HG03108 (cell line): ENCODE measurements at regions not wholly inside any gene's neighbourhood (a gene's known extent, or its start where the extent isn't known, plus 50 kb on each side); places are given as distances from the start of the nearest gene placed in this dataset.

Source experiments
- ATAC-seq: cut with Tn5 transposase; IDR thresholded peaks from one replicate; pipeline ENCODE4 v1.9.1; 2021; ENCODE audit warnings: moderate library complexity; ENCODE audit not compliant: unreplicated experiment

GRCh38 chr2:234286956-234287355 lies 209.9 kb downstream of the ARL4C start:
- no peak for ATAC-seq

- ATAC-seq = no peak
Observed at GRCh38 chr2:234286118-234286598, 210.7 kb downstream of the ARL4C start.

- no peak for ATAC-seq
Observed at GRCh38 chr2:234285541-234285940, 211.3 kb downstream of the ARL4C start.

- ATAC-seq = no peak
Observed at GRCh38 chr2:234279637-234280036, 217.2 kb downstream of the ARL4C start.

GRCh38 chr2:234278556-234279255 lies 218.2 kb downstream of the ARL4C start:
- ATAC-seq = no peak

GRCh38 chr2:234275515-234275914 lies 221.4 kb downstream of the ARL4C start:
- ATAC-seq = no peak

GRCh38 chr2:234273887-234274584 lies 222.8 kb downstream of the ARL4C start:
- no peak for ATAC-seq

GRCh38 chr2:234272069-234272850 lies 221.8 kb downstream of the SPP2 start:
- no peak for ATAC-seq

GRCh38 chr2:234271338-234271737 lies 220.8 kb downstream of the SPP2 start:
- ATAC-seq = no peak

GRCh38 chr2:234269769-234270204 lies 219.3 kb downstream of the SPP2 start:
- ATAC-seq = no peak

- ATAC-seq = no peak
Observed at GRCh38 chr2:234267534-234267933, 217.0 kb downstream of the SPP2 start.

- no peak for ATAC-seq
Observed at GRCh38 chr2:234266952-234267351, 216.4 kb downstream of the SPP2 start.

GRCh38 chr2:234265206-234265605 lies 214.7 kb downstream of the SPP2 start:
- no peak for ATAC-seq

GRCh38 chr2:234261736-234262135 lies 211.2 kb downstream of the SPP2 start:
- no peak for ATAC-seq

- no peak for ATAC-seq
Observed at GRCh38 chr2:234259440-234259839, 208.9 kb downstream of the SPP2 start.

GRCh38 chr2:234258562-234259141 lies 208.2 kb downstream of the SPP2 start:
- no peak for ATAC-seq

- ATAC-seq = no peak
Observed at GRCh38 chr2:234257859-234258561, 207.5 kb downstream of the SPP2 start.

GRCh38 chr2:234256516-234256915 lies 206.0 kb downstream of the SPP2 start:
- ATAC-seq = no peak

- no peak for ATAC-seq
Observed at GRCh38 chr2:234254783-234255521, 204.4 kb downstream of the SPP2 start.

GRCh38 chr2:234252772-234253171 lies 202.3 kb downstream of the SPP2 start:
- ATAC-seq = no peak
